Middle frontal gyrus (tissue), 1 donor: ENCODE measurements at regions not wholly inside any gene's neighbourhood (a gene's known extent, or its start where the extent isn't known, plus 50 kb on each side); places are given as distances from the start of the nearest gene placed in this dataset.

Experiments used
- DNase-seq: peaks from one replicate; pipeline ENCODE4 v3.0.0-alpha.2; 2015; ENCODE audit warnings: low spot score; ENCODE audit errors: extremely low spot score

DNA sequence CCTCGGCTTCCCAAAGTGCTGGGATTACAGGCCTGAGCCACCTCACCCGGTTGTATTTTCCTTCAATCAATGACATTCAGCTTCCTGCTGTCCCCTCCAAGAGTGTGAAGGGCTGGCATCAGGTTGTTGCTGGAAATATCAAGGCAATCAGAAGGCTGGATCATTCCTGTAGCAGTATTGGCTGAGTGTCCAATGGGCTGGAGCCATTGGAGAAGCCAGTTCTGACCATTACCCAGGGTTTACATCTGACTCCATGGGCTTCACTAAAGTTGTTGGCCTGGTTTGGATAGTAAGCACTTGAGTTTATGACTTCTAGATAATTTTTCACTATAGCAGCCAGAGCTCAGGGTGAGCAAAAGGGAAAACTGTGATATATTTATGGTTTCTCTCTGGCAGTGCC is 137.0 kb downstream of the DLEU7 start:
- DNase-seq = no peak

- DNase-seq = no peak
Observed at GRCh38 chr13:50707628-50708027, 135.9 kb downstream of the DLEU7 start.

GRCh38 chr13:50708461-50708860 is 135.0 kb downstream of the DLEU7 start:
- DNase-seq = no peak

DNA sequence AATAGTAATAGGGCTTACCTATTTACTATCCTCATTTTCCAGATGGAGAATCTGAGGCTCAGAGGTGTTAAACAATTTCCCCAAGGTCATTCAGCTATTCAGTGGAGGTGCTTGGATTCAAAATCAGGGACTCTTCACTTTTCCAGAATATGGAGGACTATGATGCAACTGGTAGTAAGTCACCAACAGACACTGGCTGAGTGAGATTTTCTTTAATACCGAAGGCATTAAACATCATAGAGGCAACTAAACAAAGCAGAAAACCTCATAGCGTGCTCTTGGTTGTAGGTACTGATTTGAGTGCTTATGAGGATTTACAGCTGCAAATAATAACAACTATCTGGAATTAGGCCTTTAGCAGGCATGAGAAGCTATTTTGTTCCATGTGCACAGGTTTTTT is 134.4 kb downstream of the DLEU7 start:
- DNase-seq = no peak

DNA sequence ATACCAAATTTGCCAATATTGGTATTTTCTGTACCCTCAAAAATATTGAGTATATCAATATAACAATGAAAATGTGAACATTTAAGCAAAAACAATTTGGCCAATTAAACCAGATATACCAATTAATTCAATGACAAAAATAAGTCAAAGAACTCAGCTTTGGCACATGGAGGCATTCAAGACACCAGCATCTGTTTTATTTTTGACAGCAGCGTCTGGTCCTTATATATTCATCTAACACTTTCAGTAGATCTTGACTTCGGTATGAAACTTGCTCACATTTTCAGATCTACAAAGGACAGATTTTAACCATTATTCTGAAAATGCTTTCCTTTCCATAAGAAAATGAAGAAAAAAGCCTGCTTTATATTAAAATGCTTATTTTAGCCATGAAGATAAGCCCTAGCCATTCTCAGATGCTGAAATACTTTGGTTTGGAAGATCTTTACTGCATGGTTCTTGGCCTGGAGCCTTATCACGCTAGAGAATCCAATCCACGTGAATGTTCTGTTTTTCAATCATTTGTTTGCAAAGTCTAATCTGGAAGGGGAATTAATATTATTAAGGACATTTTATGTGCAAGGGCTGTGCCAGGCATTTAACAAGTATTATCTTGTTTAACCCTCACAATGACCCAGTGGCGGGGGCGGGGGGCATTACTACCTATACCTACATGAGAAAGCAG is 132.2 kb downstream of the DLEU7 start:
- no peak for DNase-seq

GRCh38 chr13:50711996-50712395 is 131.5 kb downstream of the DLEU7 start:
- no peak for DNase-seq

- no peak for DNase-seq
Observed at GRCh38 chr13:50712456-50712855, 131.0 kb downstream of the DLEU7 start.

- no peak for DNase-seq
Observed at GRCh38 chr13:50712881-50713280, 130.6 kb downstream of the DLEU7 start.

DNA sequence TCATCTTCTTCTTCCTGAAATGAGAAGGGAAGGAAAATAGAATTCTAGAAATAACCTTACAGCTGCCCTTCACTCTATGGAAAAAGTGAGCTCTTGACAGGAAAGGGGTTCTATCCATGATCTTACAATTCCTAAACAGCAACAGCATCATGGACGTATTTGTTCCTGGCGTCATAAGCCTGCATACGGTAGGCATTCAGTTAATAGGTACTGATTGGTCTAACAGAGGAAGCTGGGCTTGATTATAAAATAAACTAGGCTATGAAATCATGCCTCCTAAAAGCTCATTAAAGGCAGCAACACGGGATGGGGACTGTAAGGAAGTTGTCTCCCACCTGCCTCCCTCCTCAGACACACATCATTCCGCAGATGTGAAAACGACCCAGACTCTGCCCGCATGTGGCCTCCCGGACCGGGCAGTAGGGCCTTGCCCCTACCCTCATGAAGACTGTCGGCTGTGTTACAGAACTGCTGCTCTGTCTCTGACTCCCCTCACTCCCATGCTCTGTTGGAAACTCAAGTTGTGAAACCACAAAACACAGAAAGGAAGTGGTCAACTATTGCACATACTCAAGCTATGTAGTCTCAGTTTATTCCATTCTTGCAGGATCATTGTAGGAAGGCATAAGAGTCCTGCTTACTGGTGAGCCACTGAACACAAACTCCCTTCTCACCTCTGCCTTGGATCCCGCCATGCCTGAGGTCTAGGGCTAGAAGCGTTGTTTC is 129.8 kb downstream of the DLEU7 start:
- DNase-seq = no peak

DNA sequence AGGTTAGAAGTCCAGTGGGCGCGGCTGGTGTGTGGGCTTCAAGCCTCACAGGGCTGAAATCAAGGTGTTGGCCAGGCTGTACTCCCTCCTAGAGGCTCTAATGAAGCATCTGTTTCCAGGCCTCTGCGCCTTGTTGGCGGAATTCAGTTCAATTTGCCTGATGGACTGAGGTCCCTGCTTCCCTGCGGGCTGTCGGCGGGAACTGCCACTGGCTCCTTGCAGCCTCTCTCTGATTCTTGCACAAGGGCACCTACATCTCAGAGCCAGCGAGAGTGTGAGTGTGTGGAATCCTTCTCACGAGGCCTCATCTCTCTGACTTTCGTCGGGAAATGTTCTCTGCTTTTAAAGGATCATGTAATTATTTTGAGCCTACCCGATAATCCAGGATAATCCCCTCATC is 128.6 kb downstream of the DLEU7 start:
- DNase-seq = no peak

DNA sequence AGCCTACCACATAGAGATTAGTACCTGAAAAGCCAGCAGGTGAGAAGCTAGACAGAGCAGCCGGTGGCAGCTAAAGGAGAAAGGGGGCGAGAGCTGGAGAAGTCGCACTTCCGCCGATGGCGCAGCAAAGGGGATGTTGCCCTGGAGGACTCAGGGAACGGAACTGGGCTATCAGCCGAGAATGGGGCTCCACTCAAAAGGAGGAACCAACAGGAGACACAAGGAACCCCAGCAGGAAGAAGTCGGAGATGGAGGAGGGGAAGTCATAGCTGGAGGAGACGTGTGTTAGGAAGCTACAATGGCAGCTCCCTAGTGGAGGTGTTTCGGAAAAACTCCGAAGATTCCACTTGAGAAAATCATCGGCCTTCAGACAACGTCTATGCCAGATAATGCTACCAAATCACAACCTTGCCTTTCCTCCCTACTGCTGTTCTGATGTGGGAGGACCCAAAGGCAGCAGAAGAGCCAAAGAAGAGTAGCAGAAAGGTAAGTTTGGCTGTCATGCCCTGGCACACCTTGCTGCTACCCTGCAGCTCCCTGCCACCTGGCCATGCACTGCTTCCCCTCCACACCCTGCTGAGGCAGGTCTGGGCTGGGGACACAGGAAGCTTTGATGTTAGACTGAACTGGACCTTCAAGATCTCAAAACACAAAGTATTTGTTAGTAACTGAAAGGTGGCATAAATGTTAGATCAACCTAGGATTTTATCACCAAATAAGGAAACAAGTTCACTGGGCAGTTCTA is 127.9 kb downstream of the DLEU7 start:
- DNase-seq = no peak

GRCh38 chr13:50720861-50721671 is 122.4 kb downstream of the DLEU7 start:
- no peak for DNase-seq

DNA sequence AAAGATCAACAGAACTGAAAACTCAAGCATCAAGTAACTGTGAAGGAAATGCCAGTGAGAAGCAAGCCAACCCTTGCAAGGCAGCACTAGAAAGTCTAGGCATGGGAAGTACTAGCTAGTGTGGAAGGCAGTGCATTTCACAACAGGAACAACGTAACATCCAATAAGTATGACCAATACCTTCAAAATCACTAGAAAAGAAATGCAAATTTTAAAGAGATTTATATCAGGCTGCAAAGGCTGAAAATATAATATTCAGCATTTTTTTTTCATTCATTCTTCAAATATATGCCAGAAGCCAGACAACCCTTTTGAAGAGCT is 121.9 kb downstream of the DLEU7 start:
- no peak for DNase-seq

- no peak for DNase-seq
Observed at GRCh38 chr13:50722440-50723125, 120.9 kb downstream of the DLEU7 start.

DNA sequence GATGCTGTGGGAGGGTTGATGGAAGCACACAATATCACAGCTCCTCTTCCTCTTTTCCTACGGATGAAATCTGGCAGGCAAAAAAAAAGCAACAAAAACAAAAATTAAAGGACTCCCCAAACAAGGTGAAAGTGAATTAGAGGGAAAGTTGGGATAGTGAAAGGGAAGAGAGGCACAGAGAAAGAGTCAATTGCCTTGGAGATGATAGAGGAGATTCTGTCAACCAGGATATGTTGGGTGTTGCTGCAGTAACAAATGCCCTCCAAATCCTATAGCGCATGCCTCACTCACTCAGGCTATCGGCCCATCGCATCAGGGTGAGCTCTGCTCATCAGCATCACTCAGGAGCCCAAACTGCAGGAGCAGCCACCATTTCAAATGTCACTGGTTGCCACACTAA is 119.1 kb downstream of the DLEU7 start:
- no peak for DNase-seq

DNA sequence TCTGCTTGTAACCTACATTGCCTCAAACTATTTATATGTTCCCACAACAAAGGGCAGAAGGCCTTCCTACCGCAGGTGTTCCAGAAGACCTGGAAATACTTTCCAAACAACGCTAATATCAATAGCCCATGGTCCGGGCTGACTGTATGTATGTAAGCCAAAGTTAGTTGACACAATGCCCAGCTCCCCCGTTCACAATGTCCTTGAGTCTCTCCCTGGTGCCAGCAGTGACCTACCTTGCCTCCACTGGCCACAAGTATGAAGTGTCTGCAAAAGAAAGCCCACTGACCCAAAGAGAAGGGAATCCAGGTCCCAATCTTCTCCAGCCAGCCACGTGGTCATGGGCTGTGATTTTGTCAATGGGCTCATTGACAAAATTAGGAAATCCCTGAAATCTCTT is 118.6 kb downstream of the DLEU7 start:
- no peak for DNase-seq

GRCh38 chr13:50726164-50726563 is 117.3 kb downstream of the DLEU7 start:
- no peak for DNase-seq

DNA sequence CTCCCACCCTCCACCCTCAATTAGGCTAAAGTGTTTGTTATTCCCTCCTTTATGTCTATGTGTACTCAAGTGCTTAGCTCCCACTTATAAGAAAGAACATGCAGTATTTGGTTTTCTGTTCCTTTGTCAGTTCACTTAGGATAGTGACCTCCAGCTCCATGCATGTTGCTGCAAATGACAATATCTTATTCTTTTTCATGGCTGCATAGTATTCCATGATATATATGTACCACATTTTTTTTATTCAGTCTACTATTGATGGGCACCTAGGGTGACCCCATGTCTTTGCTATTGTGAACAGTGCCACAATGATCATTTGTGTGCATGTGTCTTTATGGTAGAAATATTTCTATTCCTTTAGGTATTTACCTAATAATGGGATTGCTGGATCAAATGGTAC is 114.3 kb downstream of the DLEU7 start:
- DNase-seq = no peak

- no peak for DNase-seq
Observed at GRCh38 chr13:50730496-50731351, 112.8 kb downstream of the DLEU7 start.

GRCh38 chr13:50731400-50731799 is 112.1 kb downstream of the DLEU7 start:
- DNase-seq = no peak
